ENCODE measurements at regions not wholly inside any gene's neighbourhood (a gene's known extent, or its start where the extent isn't known, plus 50 kb on each side); places are given as distances from the start of the nearest gene placed in this dataset.
"Not testable (repeated sequence)": the region's sequence is repeated elsewhere in the genome, so short reads cannot be mapped to it uniquely, and the experiment has no call there.

DNA sequence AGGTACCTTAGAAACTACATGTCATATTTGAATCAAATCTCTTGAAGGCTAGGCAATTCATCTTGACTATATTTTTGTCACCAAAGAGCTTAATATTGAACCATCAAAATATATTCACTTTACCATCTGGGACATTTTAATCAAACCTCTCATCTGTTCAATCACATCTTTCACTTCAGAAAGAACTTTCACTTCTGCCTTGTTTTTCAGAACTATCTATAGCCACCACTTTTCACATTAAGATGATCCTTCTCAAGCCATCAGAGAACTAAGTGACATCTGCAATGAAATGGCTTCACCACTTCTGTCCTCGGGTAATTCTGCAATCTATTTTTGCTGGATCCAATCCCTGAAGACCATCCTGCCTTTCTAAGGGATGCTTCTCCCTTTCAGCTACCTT lies 57.8 kb downstream of the OR2B2 start:
- Histone ChIP-seq H3K27me3 (peaks cover 0 to 1% (median 0%) of the 10 kb centered on the region in 9 donors), H3K4me3 (no peak overlapping the region), H3K27ac (no peak overlapping the region), H3K36me3 (no peaks in the 10 kb centered on the region), H3K9me3 (no peaks in the 10 kb centered on the region), H3K4me1 (no peaks in the 10 kb centered on the region)
- no peak for DNase-seq
- no peak for ATAC-seq
- no peak for TF ChIP-seq POLR2A (IDR thresholded peaks at IDR 0.05)
- WGBS, 4 donors = 78 to 95% (median 83%) methylated on average over 1 of the region's 1 CpG
- intact Hi-C loops (cut with DNase I) = no loop called here

- no peak for TF ChIP-seq CTCF (IDR thresholded peaks at IDR 0.05)
- no peak for TF ChIP-seq POLR2A (IDR thresholded peaks at IDR 0.05)
- Histone ChIP-seq H3K9me3 (no peaks in the 10 kb centered on the region), H3K36me3 (no peaks in the 10 kb centered on the region), H3K4me1 (no peaks in the 10 kb centered on the region), H3K27me3 (no peaks in the 10 kb centered on the region), H3K4me3 (no peak overlapping the region), H3K27ac (no peak overlapping the region)
- DNase-seq = no peak
- intact Hi-C loops (cut with DNase I) = no loop called here
- ATAC-seq = no peak
These were observed 60.8 kb downstream of the OR2B2 start for GRCh38 chr6:27851440-27851839.

DNA sequence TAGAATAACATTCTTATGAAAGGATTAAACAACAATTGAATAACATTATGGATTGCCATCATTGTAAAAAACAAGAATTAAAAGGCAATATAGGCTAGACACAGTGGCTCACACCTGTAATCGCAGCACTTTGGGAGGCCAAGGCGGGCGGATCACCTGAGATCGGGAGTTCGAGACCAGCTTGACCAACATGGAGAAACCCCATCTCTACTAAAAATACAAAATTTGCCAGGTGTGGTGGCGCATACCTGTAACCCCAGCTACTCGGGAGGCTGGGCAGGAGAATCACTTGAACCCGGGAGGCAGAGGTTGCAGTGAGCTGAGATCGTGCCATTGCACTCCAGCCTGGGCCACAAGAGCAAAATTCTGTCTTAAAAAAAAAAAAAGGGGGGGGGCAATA lies 63.2 kb downstream of the OR2B2 start:
- 92 to 97% (median 94%) methylated on average over 9 of the region's 9 CpGs for WGBS, 4 donors
- intact Hi-C loops (cut with DNase I); H3K27me3 ChIP-seq; H3K27ac ChIP-seq; ATAC-seq; DNase-seq; H3K4me3 ChIP-seq; H3K4me1 ChIP-seq; H3K9me3 ChIP-seq: not testable (repeated sequence)
- peaks cover 0 to 15% (median 0%) of the 10 kb centered on the region in 9 donors for H3K36me3 ChIP-seq

- intact Hi-C loops (cut with DNase I) = no loop called here
- peaks cover 0 to 15% (median 0%) of the 10 kb centered on the region in 9 donors for H3K36me3 ChIP-seq
- no peaks in the 10 kb centered on the region for H3K27me3 ChIP-seq
- H3K27ac ChIP-seq = no peak overlapping the region
- no peak for TF ChIP-seq POLR2A (IDR thresholded peaks at IDR 0.05)
- H3K4me1 ChIP-seq = no peaks in the 10 kb centered on the region
- ATAC-seq (no peak), DNase-seq (no peak)
- no peak overlapping the region for H3K4me3 ChIP-seq
- H3K9me3 ChIP-seq = no peaks in the 10 kb centered on the region
- 82 to 95% (median 94%) methylated on average over 3 of the region's 3 CpGs for WGBS, 4 donors
These were observed 64.5 kb downstream of the OR2B2 start for GRCh38 chr6:27847706-27848105.

GRCh38 chr6:27840572-27840971 lies 71.6 kb downstream of the OR2B2 start:
- Histone ChIP-seq H3K4me3 (no peak overlapping the region), H3K27me3 (no peaks in the 10 kb centered on the region), H3K27ac (no peak overlapping the region), H3K4me1 (peaks cover 0 to 30% (median 17%) of the 10 kb centered on the region in 12 donors), H3K9me3 (no peaks in the 10 kb centered on the region), H3K36me3 (peaks cover 0 to 18% (median 0%) of the 10 kb centered on the region in 9 donors)
- ATAC-seq (no peak), DNase-seq (no peak)
- 98% methylated on average over 3 of the region's 3 CpGs for WGBS, 4 donors
- TF ChIP-seq POLR2A (IDR thresholded peaks at IDR 0.05) = no peak
- no peak for TF ChIP-seq CTCF (IDR thresholded peaks at IDR 0.05)
- intact Hi-C loops (cut with DNase I) = no loop called here
